IMR-90 (cell line): ENCODE measurements at regions not wholly inside any gene's neighbourhood (a gene's known extent, or its start where the extent isn't known, plus 50 kb on each side); places are given as distances from the start of the nearest gene placed in this dataset.

Source experiments
- BHLHE40 ChIP-seq: fragments of 150-350 bp; IDR thresholded peaks from 2 replicates; pipeline ENCODE4 v1.6.1; 2016; ENCODE audit warnings: mild to moderate bottlenecking, low read depth, low read length
- CHD1 ChIP-seq: IDR thresholded peaks from 2 replicates; pipeline ENCODE4 v1.6.1; 2012; ENCODE audit warnings: low read depth, low read length, improper control_type of control experiment
- CTCF ChIP-seq: conservative IDR thresholded peaks from 2 replicates; pipeline ENCODE4 v1.5.1; 2012; ENCODE audit warnings: mild to moderate bottlenecking, low read depth, low read length, improper control_type of control experiment
- ELK1 ChIP-seq: fragments of 150-350 bp; IDR thresholded peaks from 2 replicates; pipeline ENCODE4 v1.6.1; 2016; ENCODE audit warnings: low read depth, mild to moderate bottlenecking, low read length, moderate library complexity, borderline replicate concordance
- FOS ChIP-seq: fragments of 150-350 bp; IDR thresholded peaks from 2 replicates; pipeline ENCODE4 v1.6.1; 2016; ENCODE audit warnings: low read depth, low read length
- MAFK ChIP-seq: IDR thresholded peaks from 2 replicates; pipeline ENCODE4 v1.6.1; 2012; ENCODE audit warnings: low read depth, low read length, improper control_type of control experiment
- MAZ ChIP-seq: IDR thresholded peaks from 2 replicates; pipeline ENCODE4 v1.6.1; 2012; ENCODE audit warnings: low read depth, mild to moderate bottlenecking, low read length, improper control_type of control experiment, moderate library complexity, borderline replicate concordance
- POLR2A ChIP-seq: IDR thresholded peaks from 2 replicates; pipeline ENCODE4 v1.6.1; 2012; ENCODE audit warnings: mild to moderate bottlenecking, low read depth, low read length
- RAD21 ChIP-seq: IDR thresholded peaks from 2 replicates; pipeline ENCODE4 v1.6.1; 2012; ENCODE audit warnings: low read length, improper control_type of control experiment
- RCOR1 ChIP-seq: IDR thresholded peaks from 2 replicates; pipeline ENCODE4 v1.6.1; 2012; ENCODE audit warnings: mild to moderate bottlenecking, low read length, improper control_type of control experiment; ENCODE audit not compliant: insufficient replicate concordance
- RFX5 ChIP-seq: IDR thresholded peaks from 2 replicates; pipeline ENCODE4 v1.8.0; 2012; ENCODE audit warnings: low read depth, mild to moderate bottlenecking, low read length, moderate library complexity
- SMC3 ChIP-seq: fragments of 150-350 bp; IDR thresholded peaks from 2 replicates; pipeline ENCODE4 v1.6.1; 2016; ENCODE audit warnings: low read depth, mild to moderate bottlenecking, antibody characterized with exemption, low read length, moderate library complexity

GRCh38 chr6:134654751-134655150 lies 295.1 kb downstream of the ALDH8A1 start:
- TF ChIP-seq CTCF (no peak), POLR2A (no peak), FOS (no peak), BHLHE40 (no peak), RCOR1 (no peak), MAFK (no peak), RAD21 (no peak), CHD1 (no peak), RFX5 (no peak), MAZ (no peak), SMC3 (no peak), ELK1 (no peak)
